ENCODE measurements at regions not wholly inside any gene's neighbourhood (a gene's known extent, or its start where the extent isn't known, plus 50 kb on each side); places are given as distances from the start of the nearest gene placed in this dataset.

GRCh38 chr1:232499188-232499587, 130.7 kb downstream of the SIPA1L2 start:
- H3K56ac ChIP-seq (ENCODE audit: extremely low read depth, insufficient read depth, low read length) = no peak overlapping the region
- H2AFZ ChIP-seq (replicated peaks; ENCODE audit: low read length, poor library complexity) = no peak overlapping the region
- H4K20me1 ChIP-seq (ENCODE audit: insufficient read depth, low read length) = no peaks in the 10 kb centered on the region
- H3K14ac ChIP-seq (replicated peaks; ENCODE audit: low read depth, low read length) = no peak overlapping the region
- H2AK5ac ChIP-seq (ENCODE audit: low read depth, low read length) = no peak overlapping the region
- H2BK120ac ChIP-seq (ENCODE audit: low read depth, low read length) = no peak overlapping the region
- H3K36me3 ChIP-seq (ENCODE audit: control insufficient read depth, insufficient read depth, low read length) = no peaks in the 10 kb centered on the region
- DNase-seq (no peak), ATAC-seq (ENCODE audit: low read depth) (no peak)
- H2AK9ac ChIP-seq (replicated peaks; ENCODE audit: low read depth, low read length, poor library complexity) = no peak overlapping the region
- H3K4me1 ChIP-seq (ENCODE audit: control insufficient read depth, insufficient read depth, low read length) = no peaks in the 10 kb centered on the region
- no peak overlapping the region for H3K18ac ChIP-seq (ENCODE audit: low read depth, low read length)
- H2BK20ac ChIP-seq (ENCODE audit: low read depth, low read length) = no peak overlapping the region
- no peaks in the 10 kb centered on the region for H3K27me3 ChIP-seq (ENCODE audit: control insufficient read depth, insufficient read depth, low read length)
- in situ Hi-C loops (cut with MboI; ENCODE audit: low sequenced_read_pairs) (no loop called here), dilution Hi-C loops (cut with HindIII; ENCODE audit: low sequenced_read_pairs, unreplicated experiment) (no loop called here), intact Hi-C loops (cut with micrococcal nuclease) (no loop called here)
- no peak overlapping the region for H3K4me3 ChIP-seq (ENCODE audit: insufficient read depth, low read depth, low read length)
- H2BK5ac ChIP-seq (ENCODE audit: low read depth, low read length, poor library complexity, severe bottlenecking) = no peak overlapping the region
- no peak overlapping the region for H2BK15ac ChIP-seq (ENCODE audit: low read depth, low read length)
- no peak overlapping the region for H3K4me2 ChIP-seq (ENCODE audit: low read depth, low read length)
- ChIA-PET POLR2A (ENCODE audit: unreplicated experiment) (no interaction called here), CTCF (no interaction called here)
- WGBS, 2 experiments (ENCODE audit: extremely low coverage in 2 of 2, insufficient read length in 1 of 2) = 100% methylated on average over 1 of the region's 4 CpGs; no CpG with 5 or more reads in 1 of the 2 experiments
- H4K5ac ChIP-seq (ENCODE audit: low read depth, low read length) = no peak overlapping the region
- no peak overlapping the region for H4K91ac ChIP-seq (ENCODE audit: insufficient read depth, low read depth, low read length)
- no peak overlapping the region for H4K8ac ChIP-seq (ENCODE audit: low read depth in 2 of 2, low read length in 2 of 2)
- peaks cover 0 to 2% of the 10 kb centered on the region in 2 experiments; a peak in 2 of 4 replicates for H3K79me1 ChIP-seq (ENCODE audit: low read depth in 1 of 2, low read length in 2 of 2)
- no peaks in the 10 kb centered on the region for H3K9me1 ChIP-seq (ENCODE audit: insufficient read depth, low read length)
- no TSS peak for BruUV-seq (replicated peaks)
- H3K4ac ChIP-seq (ENCODE audit: low read depth, low read length) = no peak overlapping the region
- H3K23ac ChIP-seq (ENCODE audit: low read depth, low read length) = no peak overlapping the region
- no peaks in the 10 kb centered on the region for H3K9me3 ChIP-seq (ENCODE audit: control insufficient read depth, insufficient read depth, low read length)
- no peak overlapping the region for H3K9ac ChIP-seq (ENCODE audit: low read depth, low read length)
- TF ChIP-seq RFX5 (IDR thresholded peaks at IDR 0.05; ENCODE audit: low read depth, low read length) (no peak), RCOR1 (IDR thresholded peaks at IDR 0.05; ENCODE audit: insufficient replicate concordance, low read length) (no peak), MXI1 (IDR thresholded peaks at IDR 0.05; ENCODE audit: borderline replicate concordance, low read depth, low read length) (no peak), CHD1 (IDR thresholded peaks at IDR 0.05; ENCODE audit: low read depth, low read length) (no peak), USF2 (IDR thresholded peaks at IDR 0.05; ENCODE audit: low read depth, low read length) (no peak), BHLHE40 (IDR thresholded peaks at IDR 0.05; ENCODE audit: low read depth, low read length) (no peak), NFE2L2 (IDR thresholded peaks at IDR 0.05; ENCODE audit: low read depth, low read length) (no peak), CTCF (conservative IDR thresholded peaks at IDR 0.05; ENCODE audit: low read depth, low read length) (no peak), ELK1 (IDR thresholded peaks at IDR 0.05; ENCODE audit: borderline replicate concordance, low read depth, low read length) (no peak), MAFK (IDR thresholded peaks at IDR 0.05; ENCODE audit: low read depth, low read length) (no peak), MAZ (IDR thresholded peaks at IDR 0.05; ENCODE audit: borderline replicate concordance, low read depth, low read length) (no peak), POLR2A (IDR thresholded peaks at IDR 0.05; ENCODE audit: low read depth, low read length) (no peak), FOS (IDR thresholded peaks at IDR 0.05; ENCODE audit: low read depth, low read length) (no peak), SMC3 (IDR thresholded peaks at IDR 0.05; ENCODE audit: low read depth, low read length) (no peak), CEBPB (IDR thresholded peaks at IDR 0.05; ENCODE audit: low read depth, low read length) (no peak), RAD21 (IDR thresholded peaks at IDR 0.05; ENCODE audit: low read length) (no peak)
- no peak overlapping the region for H3K27ac ChIP-seq (ENCODE audit: insufficient read depth, low read length)

All from IMR-90 (cell line).